ENCODE measurements at regions not wholly inside any gene's neighbourhood (a gene's known extent, or its start where the extent isn't known, plus 50 kb on each side); places are given as distances from the start of the nearest gene placed in this dataset.

DNA sequence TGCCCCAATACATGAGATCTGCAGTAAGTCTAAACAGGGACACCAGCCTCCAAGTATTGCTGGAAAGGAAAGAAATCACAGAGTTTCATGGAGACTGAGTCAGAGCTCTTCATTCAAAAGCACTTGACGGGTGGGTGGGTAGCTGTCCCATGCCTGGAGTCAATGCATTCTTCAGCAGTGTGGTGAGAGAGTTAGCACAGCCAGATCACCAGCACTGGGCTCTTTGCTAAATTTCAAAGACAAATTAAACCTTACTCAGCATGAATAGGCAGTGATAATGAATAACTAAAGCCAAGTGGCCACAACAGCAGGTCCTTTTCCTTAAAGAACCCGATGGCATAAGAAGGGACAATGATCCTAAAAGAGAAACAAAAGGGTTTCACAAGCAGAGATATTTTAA, 192.4 kb downstream of the ACTL7B start:
- Histone ChIP-seq H3K27ac (ENCODE audit: low read depth, low read length) (no peak overlapping the region), H3K9ac (ENCODE audit: low read length in 5 of 5) (no peak overlapping the region), H3K4me3 (ENCODE audit: low read depth in 1 of 5, low read length in 5 of 5) (no peak overlapping the region), H3K36me3 (ENCODE audit: control insufficient read depth in 5 of 5, insufficient read depth in 5 of 5, low read length in 5 of 5) (no peaks in the 10 kb centered on the region), H3K4me1 (ENCODE audit: control insufficient read depth in 5 of 5, insufficient read depth in 5 of 5, low read length in 5 of 5) (peaks cover 0 to 4% (median 0%) of the 10 kb centered on the region in 5 donors), H3K9me3 (ENCODE audit: control insufficient read depth in 5 of 5, low read length in 5 of 5) (peaks cover 0 to 22% (median 9%) of the 10 kb centered on the region in 5 donors), H3K27me3 (ENCODE audit: control insufficient read depth in 5 of 5, insufficient read depth in 4 of 5, low read length in 5 of 5) (no peaks in the 10 kb centered on the region)

DNA sequence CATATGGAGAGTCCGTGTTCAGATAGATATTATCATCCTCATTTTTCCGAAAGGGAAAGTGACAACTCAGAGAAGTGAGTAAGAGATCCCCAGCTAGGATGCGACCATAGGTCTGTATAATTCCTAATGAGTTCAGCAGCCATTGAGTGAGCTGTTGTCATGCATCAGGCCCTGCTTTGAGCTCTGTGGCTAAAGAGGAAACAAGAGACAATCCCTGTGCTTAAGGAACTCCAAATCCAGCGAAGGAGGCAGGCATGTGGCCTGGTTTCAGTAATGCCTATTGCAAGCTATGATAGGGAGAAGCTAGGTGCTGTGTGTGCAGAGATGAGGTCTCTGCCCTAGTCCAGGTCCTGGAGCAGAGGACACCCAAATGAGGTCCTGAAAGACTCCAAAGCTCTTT, 192.8 kb downstream of the ACTL7B start:
- Histone ChIP-seq H3K4me1 (ENCODE audit: control insufficient read depth in 5 of 5, insufficient read depth in 5 of 5, low read length in 5 of 5) (peaks cover 0 to 4% (median 0%) of the 10 kb centered on the region in 5 donors), H3K9ac (ENCODE audit: low read length in 5 of 5) (no peak overlapping the region), H3K4me3 (ENCODE audit: low read depth in 1 of 5, low read length in 5 of 5) (no peak overlapping the region), H3K27ac (ENCODE audit: low read depth, low read length) (no peak overlapping the region), H3K27me3 (ENCODE audit: control insufficient read depth in 5 of 5, insufficient read depth in 4 of 5, low read length in 5 of 5) (no peaks in the 10 kb centered on the region), H3K9me3 (ENCODE audit: control insufficient read depth in 5 of 5, low read length in 5 of 5) (peaks cover 0 to 22% (median 9%) of the 10 kb centered on the region in 5 donors), H3K36me3 (ENCODE audit: control insufficient read depth in 5 of 5, insufficient read depth in 5 of 5, low read length in 5 of 5) (no peaks in the 10 kb centered on the region)

DNA sequence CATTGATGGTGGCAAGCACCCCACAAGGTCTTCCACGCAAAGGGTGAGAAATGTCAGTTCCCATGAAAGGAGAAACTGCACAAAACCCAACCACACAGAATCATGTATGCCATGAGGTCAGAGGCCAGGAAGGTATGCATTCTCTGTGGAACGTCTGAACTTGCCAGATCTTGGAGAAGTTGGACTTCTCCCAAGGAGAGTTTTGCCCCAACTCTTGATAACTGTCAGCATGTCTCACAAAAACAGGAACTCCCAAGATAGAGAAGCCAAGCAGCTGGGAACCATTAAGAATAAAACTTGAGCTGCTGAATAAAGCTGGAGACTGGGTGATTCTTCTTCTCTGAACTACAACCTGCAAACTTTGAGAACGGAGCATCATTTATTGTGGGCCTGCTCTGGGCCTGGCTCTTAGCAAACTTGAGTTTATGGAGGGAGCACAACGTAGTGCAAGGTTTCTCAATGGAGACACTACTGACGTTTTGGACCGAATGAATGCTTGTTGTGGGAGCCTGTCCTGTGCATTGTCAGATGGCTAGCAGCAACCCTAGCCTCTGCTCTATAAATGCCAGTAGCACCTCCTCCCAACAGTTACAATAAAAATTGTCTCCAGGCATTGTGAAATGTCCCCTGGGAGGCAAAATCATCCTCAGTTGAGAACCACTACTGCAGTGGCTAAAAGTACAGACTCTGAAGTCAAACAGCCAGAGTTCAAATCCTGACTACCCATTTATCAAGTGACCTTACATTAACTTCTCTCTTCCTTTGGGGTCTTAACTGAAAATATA, 193.5 kb downstream of the ACTL7B start:
- Histone ChIP-seq H3K27ac (ENCODE audit: low read depth, low read length) (no peak overlapping the region), H3K4me1 (ENCODE audit: control insufficient read depth in 5 of 5, insufficient read depth in 5 of 5, low read length in 5 of 5) (peaks cover 0 to 4% (median 0%) of the 10 kb centered on the region in 5 donors), H3K36me3 (ENCODE audit: control insufficient read depth in 5 of 5, insufficient read depth in 5 of 5, low read length in 5 of 5) (no peaks in the 10 kb centered on the region), H3K27me3 (ENCODE audit: control insufficient read depth in 5 of 5, insufficient read depth in 4 of 5, low read length in 5 of 5) (no peaks in the 10 kb centered on the region), H3K9ac (ENCODE audit: low read length in 5 of 5) (no peak overlapping the region), H3K4me3 (ENCODE audit: low read depth in 1 of 5, low read length in 5 of 5) (no peak overlapping the region), H3K9me3 (ENCODE audit: control insufficient read depth in 5 of 5, low read length in 5 of 5) (peaks cover 0 to 22% (median 9%) of the 10 kb centered on the region in 5 donors)

DNA sequence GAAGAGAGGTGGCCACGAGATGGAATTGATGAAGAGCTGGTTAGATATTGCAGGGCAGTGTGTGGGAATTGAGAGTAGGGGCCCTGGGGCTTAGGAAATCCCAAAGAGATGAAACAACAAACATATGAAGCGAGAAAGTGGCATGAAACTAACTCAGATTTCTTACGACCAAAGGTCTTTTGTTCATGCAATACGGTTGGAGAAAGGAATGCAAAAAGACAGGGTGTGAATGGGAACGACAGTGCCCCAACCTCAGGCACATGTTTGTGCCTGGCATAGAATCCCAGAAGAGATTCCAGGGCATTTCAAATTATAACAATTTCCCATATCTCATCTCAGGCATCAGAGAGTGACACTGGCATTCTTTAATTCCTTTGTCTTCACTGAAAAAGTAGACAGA, 199.2 kb downstream of the ACTL7B start:
- no peak overlapping the region for H3K9ac ChIP-seq (ENCODE audit: low read length in 5 of 5)
- no peak overlapping the region for H3K4me3 ChIP-seq (ENCODE audit: low read depth in 1 of 5, low read length in 5 of 5)
- H3K27ac ChIP-seq (ENCODE audit: low read depth, low read length) = no peak overlapping the region
- no peaks in the 10 kb centered on the region for H3K27me3 ChIP-seq (ENCODE audit: control insufficient read depth in 5 of 5, insufficient read depth in 4 of 5, low read length in 5 of 5)
- H3K9me3 ChIP-seq (ENCODE audit: control insufficient read depth in 5 of 5, low read length in 5 of 5) = peaks cover 0 to 22% (median 9%) of the 10 kb centered on the region in 5 donors
- H3K36me3 ChIP-seq (ENCODE audit: control insufficient read depth in 5 of 5, insufficient read depth in 5 of 5, low read length in 5 of 5) = no peaks in the 10 kb centered on the region
- H3K4me1 ChIP-seq (ENCODE audit: control insufficient read depth in 5 of 5, insufficient read depth in 5 of 5, low read length in 5 of 5) = no peaks in the 10 kb centered on the region

DNA sequence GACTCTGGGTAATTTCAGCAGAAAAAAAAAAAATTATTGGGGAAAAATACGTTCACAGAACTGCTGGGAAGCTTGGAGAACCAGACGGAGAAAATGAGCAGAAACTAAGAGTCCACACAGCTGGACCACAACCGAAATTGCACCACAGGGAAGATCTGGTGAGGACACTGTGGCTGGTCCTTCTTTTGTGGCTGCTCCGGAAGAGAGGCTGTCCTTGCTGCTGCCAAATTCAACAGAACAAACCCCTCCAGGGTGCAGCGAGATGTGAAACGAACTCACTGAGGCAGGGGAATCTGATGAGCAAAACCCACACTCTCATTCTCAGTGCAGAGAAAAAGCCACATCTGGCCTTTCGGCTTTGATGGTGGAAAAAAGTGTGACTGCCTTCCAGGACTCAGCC, 200.0 kb downstream of the ACTL7B start:
- peaks cover 0 to 22% (median 7%) of the 10 kb centered on the region in 5 donors for H3K9me3 ChIP-seq (ENCODE audit: control insufficient read depth in 5 of 5, low read length in 5 of 5)
- no peak overlapping the region for H3K4me3 ChIP-seq (ENCODE audit: low read depth in 1 of 5, low read length in 5 of 5)
- no peaks in the 10 kb centered on the region for H3K27me3 ChIP-seq (ENCODE audit: control insufficient read depth in 5 of 5, insufficient read depth in 4 of 5, low read length in 5 of 5)
- no peak overlapping the region for H3K27ac ChIP-seq (ENCODE audit: low read depth, low read length)
- no peak overlapping the region for H3K9ac ChIP-seq (ENCODE audit: low read length in 5 of 5)
- H3K4me1 ChIP-seq (ENCODE audit: control insufficient read depth in 5 of 5, insufficient read depth in 5 of 5, low read length in 5 of 5) = no peaks in the 10 kb centered on the region
- H3K36me3 ChIP-seq (ENCODE audit: control insufficient read depth in 5 of 5, insufficient read depth in 5 of 5, low read length in 5 of 5) = no peaks in the 10 kb centered on the region

DNA sequence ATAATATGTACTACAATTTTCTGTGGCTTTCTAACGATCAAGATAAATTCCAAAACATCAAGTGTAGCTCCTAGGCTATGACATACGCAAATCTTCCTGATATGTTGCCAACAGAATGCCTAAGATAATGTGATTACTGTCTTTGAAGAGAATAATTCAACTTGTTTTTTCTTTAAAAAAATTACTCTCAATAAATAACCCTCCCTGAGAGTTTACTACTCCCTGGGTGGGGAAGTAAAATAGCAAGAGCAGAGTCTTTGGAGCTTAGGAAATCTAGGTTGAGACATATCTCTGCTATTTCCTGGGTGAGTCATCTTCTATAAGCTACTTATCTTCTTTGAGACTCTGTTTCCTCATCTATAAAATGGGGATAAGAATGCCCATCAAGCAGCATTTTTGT, 201.2 kb downstream of the ACTL7B start:
- Histone ChIP-seq H3K4me1 (ENCODE audit: control insufficient read depth in 5 of 5, insufficient read depth in 5 of 5, low read length in 5 of 5) (no peaks in the 10 kb centered on the region), H3K9ac (ENCODE audit: low read length in 5 of 5) (no peak overlapping the region), H3K36me3 (ENCODE audit: control insufficient read depth in 5 of 5, insufficient read depth in 5 of 5, low read length in 5 of 5) (no peaks in the 10 kb centered on the region)

DNA sequence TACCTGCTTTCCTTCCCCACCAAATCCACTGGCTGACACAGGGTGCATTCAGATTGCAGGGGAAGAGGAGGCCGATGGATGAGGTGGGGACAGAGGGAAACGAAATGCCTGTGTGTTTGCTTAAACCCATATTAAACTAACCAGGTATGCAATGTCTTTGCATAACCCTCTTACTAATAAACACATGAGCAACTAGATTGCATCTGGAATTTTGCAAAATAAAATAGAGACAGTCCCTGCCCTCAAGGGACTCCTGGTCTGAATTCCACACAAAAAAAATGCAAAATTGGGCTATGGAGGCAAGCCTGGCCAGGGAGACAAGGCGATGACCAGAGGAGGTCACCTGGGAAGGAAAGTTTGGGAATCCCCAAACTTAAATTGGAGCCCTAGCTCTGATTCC, 202.9 kb downstream of the ACTL7B start:
- no peak overlapping the region for H3K9ac ChIP-seq (ENCODE audit: low read length in 5 of 5)
- no peaks in the 10 kb centered on the region for H3K27me3 ChIP-seq (ENCODE audit: control insufficient read depth in 5 of 5, insufficient read depth in 4 of 5, low read length in 5 of 5)
- H3K36me3 ChIP-seq (ENCODE audit: control insufficient read depth in 5 of 5, insufficient read depth in 5 of 5, low read length in 5 of 5) = no peaks in the 10 kb centered on the region
- H3K9me3 ChIP-seq (ENCODE audit: control insufficient read depth in 5 of 5, low read length in 5 of 5) = no peaks in the 10 kb centered on the region
- H3K27ac ChIP-seq (ENCODE audit: low read depth, low read length) = no peak overlapping the region
- no peaks in the 10 kb centered on the region for H3K4me1 ChIP-seq (ENCODE audit: control insufficient read depth in 5 of 5, insufficient read depth in 5 of 5, low read length in 5 of 5)
- no peak overlapping the region for H3K4me3 ChIP-seq (ENCODE audit: low read depth in 1 of 5, low read length in 5 of 5)

More for the DNA sequence above, 201.2 kb downstream of the ACTL7B start:
- H3K9me3 ChIP-seq (ENCODE audit: control insufficient read depth in 5 of 5, low read length in 5 of 5) = peaks cover 0 to 10% (median 4%) of the 10 kb centered on the region in 5 donors
- no peak overlapping the region for H3K27ac ChIP-seq (ENCODE audit: low read depth, low read length)
- H3K27me3 ChIP-seq (ENCODE audit: control insufficient read depth in 5 of 5, insufficient read depth in 4 of 5, low read length in 5 of 5) = no peaks in the 10 kb centered on the region
- no peak overlapping the region for H3K4me3 ChIP-seq (ENCODE audit: low read depth in 1 of 5, low read length in 5 of 5)

DNA sequence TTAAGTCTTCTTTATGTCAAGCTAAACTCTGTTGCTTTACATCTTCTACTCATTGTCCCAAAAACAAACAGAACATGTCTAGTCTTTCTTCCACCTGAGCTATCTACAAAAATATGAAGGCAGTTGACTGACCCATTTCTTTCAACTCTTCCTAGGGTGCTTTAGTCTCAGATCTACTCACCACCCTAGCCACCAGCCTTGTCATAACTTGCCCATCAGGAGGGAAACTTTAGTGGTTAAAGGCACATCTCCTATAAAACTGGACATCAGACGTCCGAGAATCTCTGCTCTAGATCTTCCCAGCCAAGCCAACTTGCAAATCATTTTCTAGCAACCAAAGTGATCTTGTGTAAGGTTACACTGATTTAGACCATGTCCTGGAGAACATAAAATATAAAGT, 205.0 kb downstream of the ACTL7B start:
- no peaks in the 10 kb centered on the region for H3K9me3 ChIP-seq (ENCODE audit: control insufficient read depth in 5 of 5, low read length in 5 of 5)
- no peaks in the 10 kb centered on the region for H3K27me3 ChIP-seq (ENCODE audit: control insufficient read depth in 5 of 5, insufficient read depth in 4 of 5, low read length in 5 of 5)
- no peaks in the 10 kb centered on the region for H3K36me3 ChIP-seq (ENCODE audit: control insufficient read depth in 5 of 5, insufficient read depth in 5 of 5, low read length in 5 of 5)
- H3K4me3 ChIP-seq (ENCODE audit: low read depth in 1 of 5, low read length in 5 of 5) = no peak overlapping the region
- H3K4me1 ChIP-seq (ENCODE audit: control insufficient read depth in 5 of 5, insufficient read depth in 5 of 5, low read length in 5 of 5) = no peaks in the 10 kb centered on the region
- H3K9ac ChIP-seq (ENCODE audit: low read length in 5 of 5) = no peak overlapping the region
- H3K27ac ChIP-seq (ENCODE audit: low read depth, low read length) = no peak overlapping the region

DNA sequence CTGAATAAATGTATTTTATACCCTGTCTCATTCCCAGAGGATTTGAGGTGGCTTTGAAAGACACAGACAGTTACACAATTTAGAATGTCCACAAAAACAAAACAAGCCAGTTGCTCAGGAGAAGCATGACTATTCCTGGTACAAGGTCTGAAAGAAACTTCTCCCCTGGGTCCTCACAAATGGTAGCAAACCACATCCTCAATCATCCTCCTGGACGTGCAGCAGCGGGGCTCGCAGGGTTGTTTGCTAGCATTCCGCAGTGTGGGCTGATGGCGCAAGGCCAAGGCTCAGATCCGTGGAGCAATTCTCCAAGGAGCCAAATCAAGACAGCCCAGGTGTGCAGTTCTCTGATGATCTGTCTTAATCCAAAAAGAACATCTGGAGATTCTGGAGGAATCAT, 210.3 kb downstream of the ACTL7B start:
- Histone ChIP-seq H3K9me3 (ENCODE audit: control insufficient read depth in 5 of 5, low read length in 5 of 5) (no peaks in the 10 kb centered on the region), H3K36me3 (ENCODE audit: control insufficient read depth in 5 of 5, insufficient read depth in 5 of 5, low read length in 5 of 5) (no peaks in the 10 kb centered on the region), H3K9ac (ENCODE audit: low read length in 5 of 5) (no peak overlapping the region), H3K4me3 (ENCODE audit: low read depth in 1 of 5, low read length in 5 of 5) (no peak overlapping the region), H3K27ac (ENCODE audit: low read depth, low read length) (no peak overlapping the region), H3K4me1 (ENCODE audit: control insufficient read depth in 5 of 5, insufficient read depth in 5 of 5, low read length in 5 of 5) (no peaks in the 10 kb centered on the region), H3K27me3 (ENCODE audit: control insufficient read depth in 5 of 5, insufficient read depth in 4 of 5, low read length in 5 of 5) (no peaks in the 10 kb centered on the region)

DNA sequence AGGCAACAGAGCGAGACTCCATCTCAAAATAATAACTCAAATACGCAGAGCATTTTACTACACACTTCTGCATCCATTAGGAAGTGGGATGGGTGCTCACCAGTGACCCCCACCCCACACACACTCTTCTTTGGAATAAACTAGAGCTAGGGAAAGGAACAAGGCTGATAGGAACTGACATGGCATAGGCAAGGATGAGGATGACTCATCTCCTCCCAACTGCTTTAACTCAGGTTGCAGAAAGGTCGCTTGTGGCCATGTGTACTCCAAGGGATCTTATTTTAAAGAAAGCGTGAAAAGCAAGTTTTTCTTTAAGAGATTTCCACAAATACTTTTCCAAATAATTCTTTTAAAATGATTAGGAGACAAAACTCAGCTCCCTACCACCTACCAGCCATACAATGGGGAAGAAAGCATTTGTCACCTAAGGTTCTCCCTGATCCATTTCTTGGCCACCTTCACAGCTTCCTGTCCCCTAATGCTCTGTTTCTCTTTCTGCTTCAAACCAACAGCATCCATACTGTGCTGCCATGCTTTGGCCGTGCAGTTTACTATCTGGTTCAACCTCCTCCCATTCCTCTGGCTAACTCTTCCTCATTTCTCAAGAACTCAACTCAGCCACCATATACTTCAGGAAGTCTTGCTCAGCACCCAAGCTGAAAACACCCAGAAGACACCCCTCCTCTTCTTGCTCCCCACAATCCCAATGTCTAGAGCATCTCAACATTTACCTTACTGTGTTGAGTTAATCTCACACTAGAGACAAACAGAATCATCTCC, 211.9 kb downstream of the ACTL7B start:
- H3K36me3 ChIP-seq (ENCODE audit: control insufficient read depth in 5 of 5, insufficient read depth in 5 of 5, low read length in 5 of 5) = no peaks in the 10 kb centered on the region
- no peak overlapping the region for H3K9ac ChIP-seq (ENCODE audit: low read length in 5 of 5)
- no peak overlapping the region for H3K27ac ChIP-seq (ENCODE audit: low read depth, low read length)
- H3K4me1 ChIP-seq (ENCODE audit: control insufficient read depth in 5 of 5, insufficient read depth in 5 of 5, low read length in 5 of 5) = no peaks in the 10 kb centered on the region
- H3K4me3 ChIP-seq (ENCODE audit: low read depth in 1 of 5, low read length in 5 of 5) = no peak overlapping the region
- no peaks in the 10 kb centered on the region for H3K27me3 ChIP-seq (ENCODE audit: control insufficient read depth in 5 of 5, insufficient read depth in 4 of 5, low read length in 5 of 5)
- H3K9me3 ChIP-seq (ENCODE audit: control insufficient read depth in 5 of 5, low read length in 5 of 5) = no peaks in the 10 kb centered on the region

Measured in subcutaneous abdominal adipose tissue (tissue), 5 donors.